HepG2 (cell line): ENCODE measurements at regions not wholly inside any gene's neighbourhood (a gene's known extent, or its start where the extent isn't known, plus 50 kb on each side); places are given as distances from the start of the nearest gene placed in this dataset.
"Not testable (repeated sequence)": the region's sequence is repeated elsewhere in the genome, so short reads cannot be mapped to it uniquely, and the experiment has no call there.

Source experiments
- ADNP ChIP-seq: sonication (generic); formaldehyde crosslinking; IDR thresholded peaks from 2 replicates; pipeline ENCODE4 v1.4.0; 2020; ENCODE audit warnings: missing genetic modification reagents
- ARHGAP35 ChIP-seq: sonication (generic); formaldehyde crosslinking; IDR thresholded peaks from 2 replicates; pipeline ENCODE4 v1.9.0; 2022; ENCODE audit warnings: mild to moderate bottlenecking, inconsistent platforms, moderate library complexity, missing genetic modification reagents, borderline replicate concordance
- KLF15 ChIP-seq: sonication (generic); formaldehyde crosslinking; IDR thresholded peaks from 2 replicates; pipeline ENCODE4 v1.8.1; 2023; ENCODE audit warnings: borderline replicate concordance, mild to moderate bottlenecking, inconsistent platforms, missing genetic modification reagents, mixed read lengths
- PCBP1 ChIP-seq: fragments of 200-400 bp; formaldehyde crosslinking; IDR thresholded peaks from 2 replicates; pipeline ENCODE4 v1.6.1; 2017; ENCODE audit warnings: mild to moderate bottlenecking, low read depth, low read length, borderline replicate concordance
- POLR2AphosphoS5 ChIP-seq: IDR thresholded peaks from 2 replicates; pipeline ENCODE4 v1.6.1; 2012; ENCODE audit warnings: low read depth, low read length
- SMC3 ChIP-seq: IDR thresholded peaks from 2 replicates; pipeline ENCODE4 v1.6.1; 2011; ENCODE audit warnings: low read length, improper control_type of control experiment
- TARDBP ChIP-seq: sonication (generic); formaldehyde crosslinking; IDR thresholded peaks from 2 replicates; pipeline ENCODE4 v1.8.0; 2022; ENCODE audit warnings: mild to moderate bottlenecking, missing genetic modification reagents
- ZNF10 ChIP-seq: sonication (generic); formaldehyde crosslinking; IDR thresholded peaks from 2 replicates; pipeline ENCODE4 v1.4.0; 2020; ENCODE audit warnings: mild to moderate bottlenecking, low read depth, missing genetic modification reagents, borderline replicate concordance
- TF ChIP-seq, protein P1 (sequence below): sonication (generic); formaldehyde crosslinking; IDR thresholded peaks from 2 replicates; pipeline ENCODE4 v1.5.1; 2020; ENCODE audit warnings: mild to moderate bottlenecking, missing genetic modification reagents
- TF ChIP-seq, protein P2 (sequence below): fragments of 450-650 bp; IDR thresholded peaks from 2 replicates; pipeline ENCODE4 v1.6.1; 2017; ENCODE audit warnings: mild to moderate bottlenecking

- TF ChIP-seq ADNP; PCBP1; SMC3; ZNF10 (CRISPR knock-in tag); POLR2AphosphoS5; TARDBP (CRISPR knock-in tag); KLF15 (CRISPR knock-in tag); ARHGAP35: not testable (repeated sequence)
- TF ChIP-seq, protein P1, sequence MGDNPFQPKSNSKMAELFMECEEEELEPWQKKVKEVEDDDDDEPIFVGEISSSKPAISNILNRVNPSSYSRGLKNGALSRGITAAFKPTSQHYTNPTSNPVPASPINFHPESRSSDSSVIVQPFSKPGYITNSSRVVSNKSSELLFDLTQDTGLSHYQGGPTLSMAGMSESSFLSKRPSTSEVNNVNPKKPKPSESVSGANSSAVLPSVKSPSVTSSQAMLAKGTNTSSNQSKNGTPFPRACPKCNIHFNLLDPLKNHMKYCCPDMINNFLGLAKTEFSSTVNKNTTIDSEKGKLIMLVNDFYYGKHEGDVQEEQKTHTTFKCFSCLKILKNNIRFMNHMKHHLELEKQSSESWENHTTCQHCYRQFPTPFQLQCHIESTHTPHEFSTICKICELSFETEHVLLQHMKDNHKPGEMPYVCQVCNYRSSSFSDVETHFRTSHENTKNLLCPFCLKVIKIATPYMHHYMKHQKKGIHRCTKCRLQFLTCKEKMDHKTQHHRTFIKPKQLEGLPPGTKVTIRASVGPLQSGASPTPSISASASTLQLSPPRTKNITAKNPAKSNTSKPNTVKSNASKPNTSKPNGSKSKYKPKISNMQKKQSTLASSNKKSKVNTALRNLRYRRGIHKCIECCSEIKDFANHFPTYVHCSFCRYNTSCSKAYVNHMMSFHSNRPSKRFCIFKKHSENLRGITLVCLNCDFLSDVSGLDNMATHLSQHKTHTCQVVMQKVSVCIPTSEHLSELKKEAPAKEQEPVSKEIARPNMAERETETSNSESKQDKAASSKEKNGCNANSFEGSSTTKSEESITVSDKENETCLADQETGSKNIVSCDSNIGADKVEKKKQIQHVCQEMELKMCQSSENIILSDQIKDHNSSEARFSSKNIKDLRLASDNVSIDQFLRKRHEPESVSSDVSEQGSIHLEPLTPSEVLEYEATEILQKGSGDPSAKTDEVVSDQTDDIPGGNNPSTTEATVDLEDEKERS (CRISPR knock-in tag), result not testable (repeated sequence)
- TF ChIP-seq, protein P2, sequence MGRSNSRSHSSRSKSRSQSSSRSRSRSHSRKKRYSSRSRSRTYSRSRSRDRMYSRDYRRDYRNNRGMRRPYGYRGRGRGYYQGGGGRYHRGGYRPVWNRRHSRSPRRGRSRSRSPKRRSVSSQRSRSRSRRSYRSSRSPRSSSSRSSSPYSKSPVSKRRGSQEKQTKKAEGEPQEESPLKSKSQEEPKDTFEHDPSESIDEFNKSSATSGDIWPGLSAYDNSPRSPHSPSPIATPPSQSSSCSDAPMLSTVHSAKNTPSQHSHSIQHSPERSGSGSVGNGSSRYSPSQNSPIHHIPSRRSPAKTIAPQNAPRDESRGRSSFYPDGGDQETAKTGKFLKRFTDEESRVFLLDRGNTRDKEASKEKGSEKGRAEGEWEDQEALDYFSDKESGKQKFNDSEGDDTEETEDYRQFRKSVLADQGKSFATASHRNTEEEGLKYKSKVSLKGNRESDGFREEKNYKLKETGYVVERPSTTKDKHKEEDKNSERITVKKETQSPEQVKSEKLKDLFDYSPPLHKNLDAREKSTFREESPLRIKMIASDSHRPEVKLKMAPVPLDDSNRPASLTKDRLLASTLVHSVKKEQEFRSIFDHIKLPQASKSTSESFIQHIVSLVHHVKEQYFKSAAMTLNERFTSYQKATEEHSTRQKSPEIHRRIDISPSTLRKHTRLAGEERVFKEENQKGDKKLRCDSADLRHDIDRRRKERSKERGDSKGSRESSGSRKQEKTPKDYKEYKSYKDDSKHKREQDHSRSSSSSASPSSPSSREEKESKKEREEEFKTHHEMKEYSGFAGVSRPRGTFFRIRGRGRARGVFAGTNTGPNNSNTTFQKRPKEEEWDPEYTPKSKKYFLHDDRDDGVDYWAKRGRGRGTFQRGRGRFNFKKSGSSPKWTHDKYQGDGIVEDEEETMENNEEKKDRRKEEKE, result not testable (repeated sequence)
Observed at GRCh38 chr5:7263398-7264015, 132.4 kb upstream of the ADCY2 start.
